Ishikawa (cell line): ENCODE measurements at regions not wholly inside any gene's neighbourhood (a gene's known extent, or its start where the extent isn't known, plus 50 kb on each side); places are given as distances from the start of the nearest gene placed in this dataset.

Experiments
- EGR1 ChIP-seq: IDR thresholded peaks from 2 replicates; pipeline ENCODE4 v1.6.1; 2012
- EP300 ChIP-seq: IDR thresholded peaks from 2 replicates; pipeline ENCODE4 v1.6.1; 2012; ENCODE audit warnings: borderline replicate concordance
- USF1 ChIP-seq: IDR thresholded peaks from 2 replicates; pipeline ENCODE4 v1.6.1; 2012

GRCh38 chr6:153590411-153590810 lies 448.6 kb upstream of the OPRM1 start:
- TF ChIP-seq EGR1 (no peak), EP300 (no peak), USF1 (no peak)
